ENCODE measurements at regions not wholly inside any gene's neighbourhood (a gene's known extent, or its start where the extent isn't known, plus 50 kb on each side); places are given as distances from the start of the nearest gene placed in this dataset.

DNA sequence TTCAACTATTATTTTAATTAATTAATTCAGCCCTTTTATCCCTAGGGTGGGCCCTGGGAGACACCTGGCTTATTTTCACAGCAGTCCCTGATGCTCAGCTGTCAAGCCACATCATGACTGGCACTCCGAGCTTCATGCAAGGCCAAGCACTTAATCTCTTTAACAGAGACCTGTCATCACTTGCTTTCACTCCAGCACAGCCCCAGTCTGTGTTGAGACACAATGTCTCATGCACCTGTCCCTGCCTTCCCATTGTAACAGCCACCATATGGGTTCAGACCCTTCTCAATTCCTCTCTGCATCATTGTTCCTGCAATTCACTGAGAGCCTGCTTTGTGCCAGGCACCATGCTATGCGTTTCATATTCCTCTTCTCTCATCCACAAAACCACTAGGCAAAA is 222.2 kb upstream of the TENM4 start:
- Histone ChIP-seq H2BK15ac (ENCODE audit: low read length) (no peak overlapping the region), H3K27ac (ENCODE audit: low read depth, low read length) (no peak overlapping the region), H4K5ac (ENCODE audit: insufficient read length, low read depth, low read length) (no peak overlapping the region), H3K23me2 (ENCODE audit: low read depth, low read length) (no peaks in the 10 kb centered on the region), H3K4ac (replicated peaks; ENCODE audit: insufficient read length, low read depth, low read length) (no peak overlapping the region), H3K23ac (ENCODE audit: insufficient read length) (no peak overlapping the region), H2AK5ac (ENCODE audit: low read depth, low read length) (no peak overlapping the region), H3K79me2 (ENCODE audit: control insufficient read depth in 1 of 2, insufficient read depth in 2 of 2, low read length in 2 of 2) (no peaks in the 10 kb centered on the region), H3K4me1 (replicated peaks in 1 of 4; ENCODE audit: control insufficient read depth in 3 of 4, insufficient read depth in 4 of 4, low read length in 3 of 4) (peaks cover 0 to 3% (median 0%) of the 10 kb centered on the region in 4 experiments; a peak in 1 of 7 replicates), H2AFZ (ENCODE audit: low read length) (no peak overlapping the region), H2BK20ac (ENCODE audit: low read length) (0 out of 2 replicates have a peak overlapping the region, but pooled peaks have one; percentile 13), H3K18ac (ENCODE audit: extremely low read depth, low read length) (no peak overlapping the region), H2BK120ac (replicated peaks; ENCODE audit: low read depth, low read length) (no peak overlapping the region), H3K56ac (replicated peaks; ENCODE audit: insufficient read length, low read depth, low read length) (no peak overlapping the region), H3K9ac (replicated peaks in 1 of 4; ENCODE audit: extremely low read depth in 1 of 4, low read depth in 3 of 4, low read length in 3 of 4) (no peak overlapping the region), H2BK5ac (ENCODE audit: low read depth, low read length) (no peak overlapping the region), H4K20me1 (replicated peaks in 1 of 2; ENCODE audit: control insufficient read depth in 1 of 2, insufficient read depth in 2 of 2, low read length in 2 of 2) (no peaks in the 10 kb centered on the region), H3K36me3 (ENCODE audit: control insufficient read depth in 2 of 4, insufficient read depth in 4 of 4, low read length in 3 of 4) (no peaks in the 10 kb centered on the region; a peak in 1 of 8 replicates), H3K27me3 (replicated peaks in 1 of 4; ENCODE audit: control insufficient read depth in 3 of 4, extremely low read depth in 1 of 4, insufficient read depth in 3 of 4, low read length in 3 of 4) (no peaks in the 10 kb centered on the region), H3K4me3 (ENCODE audit: extremely low read depth in 1 of 4, insufficient read depth in 2 of 4, low read depth in 3 of 4, low read length in 4 of 4) (no peak overlapping the region), H4K8ac (ENCODE audit: extremely low read depth, insufficient read depth, low read length) (no peak overlapping the region), H3K14ac (ENCODE audit: insufficient read length) (no peak overlapping the region), H4K91ac (replicated peaks; ENCODE audit: insufficient read length, low read length) (no peak overlapping the region), H3K4me2 (ENCODE audit: insufficient read depth in 1 of 2, low read depth in 2 of 2, low read length in 2 of 2) (no peak overlapping the region), H3K9me3 (ENCODE audit: insufficient read depth in 2 of 2, low read depth in 1 of 2, low read length in 1 of 2) (no peaks in the 10 kb centered on the region), H2BK12ac (ENCODE audit: low read depth, low read length) (no peak overlapping the region), H3K79me1 (ENCODE audit: low read depth, low read length) (no peaks in the 10 kb centered on the region)
- 86% methylated on average over 2 of the region's 2 CpGs; no CpG with 5 or more reads in 1 of the 2 experiments for WGBS, 2 experiments (ENCODE audit: extremely low coverage in 1 of 2, insufficient coverage in 1 of 2, insufficient read length in 1 of 2, insufficient replicate concordance in 2 of 2, low coverage in 1 of 2, low lambda C conversion rate in 2 of 2, missing lambda C conversion rate in 1 of 2)
- no peak for DNase-seq (ENCODE audit: low read depth in 1 of 2, low spot score in 2 of 2)
- CTCF ChIA-PET (ENCODE audit: partially characterized antibody), result no interaction called here
- POLR2A ChIA-PET (ENCODE audit: partially characterized antibody), result interaction anchor here (0.5 to 0.6 kb wide), 2 partner anchors 223 to 650 kb away, joined by 3 read pairs; partner anchors contain the start of gene TENM4
- no peak for FAIRE-seq
- TF ChIP-seq BRCA1 (IDR thresholded peaks at IDR 0.05; ENCODE audit: low read depth, low read length) (no peak), EGR1 (IDR thresholded peaks at IDR 0.05; ENCODE audit: borderline replicate concordance, low read depth, low read length) (no peak), CEBPB (IDR thresholded peaks at IDR 0.05; ENCODE audit: low read depth, low read length) (no peak), SIRT6 (IDR thresholded peaks at IDR 0.05; ENCODE audit: low read length) (no peak), POLR2A (IDR thresholded peaks at IDR 0.05; ENCODE audit: control extremely low read depth in 1 of 2, low read depth in 2 of 2, low read length in 2 of 2) (no peak), YY1 (IDR thresholded peaks at IDR 0.05; ENCODE audit: low read depth, low read length) (no peak), FOSL1 (IDR thresholded peaks at IDR 0.05; ENCODE audit: insufficient read depth, low read depth, low read length) (no peak), NRF1 (IDR thresholded peaks at IDR 0.05; ENCODE audit: low read depth, low read length) (no peak), SP4 (IDR thresholded peaks at IDR 0.05; ENCODE audit: low read length) (no peak), KDM4A (IDR thresholded peaks at IDR 0.05; ENCODE audit: low read depth, low read length, severe bottlenecking) (no peak), RXRA (IDR thresholded peaks at IDR 0.05; ENCODE audit: insufficient read depth, low read depth, low read length) (no peak), HDAC6 (IDR thresholded peaks at IDR 0.05; ENCODE audit: low read depth, low read length) (no peak), EP300 (IDR thresholded peaks at IDR 0.05; ENCODE audit: borderline replicate concordance in 1 of 2, low read depth in 2 of 2, low read length in 2 of 2) (no peak), KDM5A (IDR thresholded peaks at IDR 0.05; ENCODE audit: low read length) (no peak), SP1 (IDR thresholded peaks at IDR 0.05; ENCODE audit: low read depth, low read length) (no peak), USF2 (IDR thresholded peaks at IDR 0.05; ENCODE audit: low read length) (no peak)

Measured in H1 (cell line).